Prostate gland (tissue), 2 donors: ENCODE measurements at regions not wholly inside any gene's neighbourhood (a gene's known extent, or its start where the extent isn't known, plus 50 kb on each side); places are given as distances from the start of the nearest gene placed in this dataset.

Source experiments
- POLR2A ChIP-seq: fragments of 450-650 bp; IDR thresholded peaks from one replicate; pipeline ENCODE4 v1.6.1; 2016; ENCODE audit warnings: antibody characterized with exemption, mild to moderate bottlenecking
- TF ChIP-seq, protein P1 (sequence below), 4 experiments: fragments of 200-600 bp in 2 of 4; fragments of 450-650 bp in 2 of 4; sonication (generic) in 2 of 4; IDR thresholded peaks; 1 replicate in 3 of 4; 2 replicates in 1 of 4; pipeline ENCODE4 v1.5.1; 2016 to 2019; ENCODE audit warnings: antibody characterized with exemption in 4 of 4, mild to moderate bottlenecking in 2 of 4, moderate library complexity in 2 of 4

GRCh38 chr18:5620289-5620688 is 76.5 kb upstream of the EPB41L3 start:
- TF ChIP-seq, protein P1, sequence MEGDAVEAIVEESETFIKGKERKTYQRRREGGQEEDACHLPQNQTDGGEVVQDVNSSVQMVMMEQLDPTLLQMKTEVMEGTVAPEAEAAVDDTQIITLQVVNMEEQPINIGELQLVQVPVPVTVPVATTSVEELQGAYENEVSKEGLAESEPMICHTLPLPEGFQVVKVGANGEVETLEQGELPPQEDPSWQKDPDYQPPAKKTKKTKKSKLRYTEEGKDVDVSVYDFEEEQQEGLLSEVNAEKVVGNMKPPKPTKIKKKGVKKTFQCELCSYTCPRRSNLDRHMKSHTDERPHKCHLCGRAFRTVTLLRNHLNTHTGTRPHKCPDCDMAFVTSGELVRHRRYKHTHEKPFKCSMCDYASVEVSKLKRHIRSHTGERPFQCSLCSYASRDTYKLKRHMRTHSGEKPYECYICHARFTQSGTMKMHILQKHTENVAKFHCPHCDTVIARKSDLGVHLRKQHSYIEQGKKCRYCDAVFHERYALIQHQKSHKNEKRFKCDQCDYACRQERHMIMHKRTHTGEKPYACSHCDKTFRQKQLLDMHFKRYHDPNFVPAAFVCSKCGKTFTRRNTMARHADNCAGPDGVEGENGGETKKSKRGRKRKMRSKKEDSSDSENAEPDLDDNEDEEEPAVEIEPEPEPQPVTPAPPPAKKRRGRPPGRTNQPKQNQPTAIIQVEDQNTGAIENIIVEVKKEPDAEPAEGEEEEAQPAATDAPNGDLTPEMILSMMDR (IDR thresholded peaks at IDR 0.05) = no peak
- TF ChIP-seq POLR2A = no peak
